Activated CD4-positive, alpha-beta T cell treated with anti-CD3 and anti-CD28 coated beads, Interleukin-2, amount 10 ng/mL, durations not matched to agents 7 days and 5 days (primary cell): ENCODE measurements at regions not wholly inside any gene's neighbourhood (a gene's known extent, or its start where the extent isn't known, plus 50 kb on each side); places are given as distances from the start of the nearest gene placed in this dataset.

Source experiments
- CTCF ChIA-PET: fragments of 350-600 bp; sonication (Branson Sonifier 250); formaldehyde crosslinking; loops from one replicate; lab custom pipeline; 2021; ENCODE audit warnings: antibody characterized with exemption; lab: Charles Lee
- POLR2A ChIA-PET: fragments of 350-600 bp; sonication (Branson Sonifier 250); formaldehyde crosslinking; loops from one replicate; lab custom pipeline; 2021; ENCODE audit warnings: antibody characterized with exemption; lab: Charles Lee
- DNase-seq: peaks from one replicate; pipeline ENCODE4 v3.0.0-alpha.2; 2020
- H3K27ac Mint-ChIP-seq: one replicate; pipeline ENCODE4 v1.8.0; 2021; ENCODE audit warnings: mild to moderate bottlenecking, moderate library complexity, mixed read lengths
- H3K27me3 Mint-ChIP-seq: one replicate; pipeline ENCODE4 v1.8.0; 2021; ENCODE audit warnings: mixed read lengths
- H3K36me3 Mint-ChIP-seq: one replicate; pipeline ENCODE4 v1.8.0; 2021; ENCODE audit warnings: low read depth, mixed read lengths
- H3K4me1 Mint-ChIP-seq: one replicate; pipeline ENCODE4 v1.8.0; 2021; ENCODE audit warnings: mixed read lengths
- H3K4me3 Mint-ChIP-seq: one replicate; pipeline ENCODE4 v1.8.0; 2021; ENCODE audit warnings: mild to moderate bottlenecking, moderate library complexity, mixed read lengths
- H3K9me3 Mint-ChIP-seq: one replicate; pipeline ENCODE4 v1.8.0; 2021; ENCODE audit warnings: mixed read lengths

DNA sequence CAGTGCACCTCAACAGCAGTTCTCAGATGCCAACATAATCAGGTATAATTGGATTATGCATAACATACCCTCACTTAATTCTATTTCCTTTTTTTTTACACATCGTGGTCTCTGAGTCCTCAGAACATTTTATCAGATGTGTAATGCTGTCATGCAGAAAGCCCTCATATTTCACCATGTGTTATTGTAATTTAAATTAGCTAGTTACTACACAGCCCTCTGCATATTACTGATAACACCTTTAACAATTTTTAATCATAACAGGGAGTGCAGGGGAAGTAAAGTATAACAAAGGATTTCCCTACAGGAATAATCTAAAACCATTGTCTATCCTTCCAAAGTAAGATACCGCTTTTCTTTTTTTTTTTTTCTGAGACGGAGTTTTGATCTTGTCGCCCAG lies 91.9 kb upstream of the CCDC28A start:
- DNase-seq = no peak
- POLR2A ChIA-PET = no interaction called here
- no peaks in the 10 kb centered on the region for H3K36me3 Mint-ChIP-seq
- H3K4me3 Mint-ChIP-seq = no peak overlapping the region
- no peak overlapping the region for H3K27ac Mint-ChIP-seq
- H3K4me1 Mint-ChIP-seq = no peaks in the 10 kb centered on the region
- peaks cover 4% of the 10 kb centered on the region for H3K27me3 Mint-ChIP-seq
- H3K9me3 Mint-ChIP-seq = no peaks in the 10 kb centered on the region
- CTCF ChIA-PET = no interaction called here

DNA sequence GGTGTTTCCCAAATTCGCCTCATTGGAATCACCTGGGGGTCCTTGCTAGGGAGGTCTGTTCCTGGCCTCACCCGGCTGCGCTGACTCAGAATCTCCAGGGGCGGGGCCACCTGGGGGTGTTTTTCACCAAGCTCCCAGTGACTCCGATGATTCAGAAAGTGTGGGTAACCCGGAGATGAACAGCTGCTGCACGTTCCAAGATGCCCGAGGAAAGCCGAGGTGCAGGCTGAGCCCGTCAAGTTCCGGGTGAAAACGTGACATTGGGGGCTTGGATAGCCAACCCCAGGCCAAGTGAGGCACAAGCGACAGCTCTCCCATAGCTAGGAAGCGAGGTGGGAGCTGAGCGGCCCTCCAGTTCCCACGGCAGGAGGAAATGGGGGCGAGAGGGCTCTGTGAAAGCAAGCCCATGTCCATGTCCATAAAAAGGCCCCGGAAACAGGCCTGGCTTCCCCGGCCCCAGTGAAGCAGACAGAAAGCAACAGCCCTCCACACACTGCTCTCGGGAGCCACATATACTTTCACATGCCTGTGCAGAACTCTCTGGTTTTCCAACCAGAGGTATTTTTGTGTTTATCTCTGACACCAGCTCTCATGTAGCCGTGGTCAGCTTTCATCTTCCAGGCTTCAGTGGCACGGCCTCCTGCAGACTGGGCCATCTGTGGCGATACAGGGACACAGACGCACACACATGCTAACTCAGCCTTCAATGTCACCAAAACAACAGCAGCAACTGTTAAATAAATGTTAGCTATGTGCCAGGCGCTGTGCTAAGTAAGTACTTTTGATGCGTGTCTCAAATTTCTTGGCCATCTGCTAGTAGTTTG lies 90.7 kb upstream of the CCDC28A start:
- Mint-ChIP-seq H3K9me3 (no peaks in the 10 kb centered on the region), H3K4me3 (no peak overlapping the region), H3K27ac (no peak overlapping the region), H3K36me3 (no peaks in the 10 kb centered on the region), H3K4me1 (no peaks in the 10 kb centered on the region), H3K27me3 (peaks cover 4% of the 10 kb centered on the region)
- no peak for DNase-seq
- ChIA-PET POLR2A (no interaction called here), CTCF (interaction anchor here (0.8 to 1.3 kb wide), 2 partner anchors 9 to 15 kb away, joined by 3 read pairs; no protein-coding TSS in a partner anchor)

DNA sequence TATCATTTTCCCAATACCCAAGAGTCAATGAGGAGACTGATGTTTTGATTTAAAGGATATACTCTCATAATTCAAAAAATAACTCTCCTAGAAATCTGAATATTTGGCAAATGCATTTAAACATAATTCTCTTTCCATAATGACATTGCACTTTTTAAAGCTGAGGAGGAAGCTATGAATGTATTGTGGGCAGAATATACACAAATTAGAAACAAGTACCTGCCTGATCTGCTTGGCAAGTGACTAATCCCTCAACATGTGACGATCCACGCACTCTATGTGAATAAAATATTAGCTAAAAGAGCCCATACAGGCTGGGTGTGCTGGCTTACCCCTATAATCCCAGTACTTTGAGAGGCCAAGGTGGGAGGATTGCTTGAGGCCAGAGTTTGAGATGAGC lies 88.3 kb upstream of the CCDC28A start:
- H3K27me3 Mint-ChIP-seq = peaks cover 10% of the 10 kb centered on the region
- no peak for DNase-seq
- no peaks in the 10 kb centered on the region for H3K4me1 Mint-ChIP-seq
- ChIA-PET POLR2A (no interaction called here), CTCF (interaction anchor here (1.1 kb wide), 1 partner anchor 31 kb away, joined by 3 read pairs; no protein-coding TSS in a partner anchor)
- H3K27ac Mint-ChIP-seq = no peak overlapping the region
- no peak overlapping the region for H3K4me3 Mint-ChIP-seq
- no peaks in the 10 kb centered on the region for H3K9me3 Mint-ChIP-seq
- H3K36me3 Mint-ChIP-seq = no peaks in the 10 kb centered on the region

DNA sequence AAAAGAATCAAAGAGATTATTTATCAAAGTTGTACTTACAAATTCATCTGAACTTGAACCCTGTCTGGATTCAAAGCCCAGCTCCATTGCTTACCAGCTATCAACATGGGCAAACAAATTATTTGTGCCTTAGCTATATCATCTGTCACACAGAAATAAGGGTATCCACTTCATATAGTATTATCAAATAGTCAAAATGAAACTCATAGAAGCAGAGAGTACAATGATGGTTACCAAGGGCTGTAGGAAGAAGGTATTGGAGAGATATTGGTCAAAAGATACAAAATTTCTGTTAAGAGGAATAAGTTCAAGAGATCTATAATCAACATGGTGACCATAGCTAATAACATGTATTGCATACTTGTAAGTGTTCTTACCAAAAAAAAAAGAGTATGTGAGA lies 87.8 kb upstream of the CCDC28A start:
- no peaks in the 10 kb centered on the region for H3K4me1 Mint-ChIP-seq
- CTCF ChIA-PET = interaction anchor here (1.1 kb wide), 1 partner anchor 32 kb away, joined by 3 read pairs; no protein-coding TSS in a partner anchor
- POLR2A ChIA-PET = no interaction called here

DNA sequence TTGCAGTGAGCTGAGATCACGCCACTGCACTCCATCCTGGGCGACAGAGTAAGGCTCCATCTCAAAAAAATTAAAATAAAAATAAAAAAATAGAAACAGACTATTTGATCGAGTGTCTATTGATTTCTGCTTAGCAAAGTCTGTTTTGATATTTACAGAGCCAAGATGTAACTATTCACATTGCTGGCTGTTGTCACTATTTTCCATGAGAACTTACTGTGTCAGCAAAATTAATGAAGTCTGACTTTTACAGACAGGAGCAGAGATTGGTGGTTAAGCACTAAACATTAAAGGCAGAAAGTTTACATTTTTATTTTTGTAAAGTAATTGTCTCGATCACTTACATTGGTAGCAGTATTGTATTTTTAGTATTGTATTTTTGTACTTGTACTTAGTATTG lies 85.0 kb upstream of the CCDC28A start:
- no peak overlapping the region for H3K4me3 Mint-ChIP-seq
- H3K27me3 Mint-ChIP-seq = peaks cover 26% of the 10 kb centered on the region
- no peaks in the 10 kb centered on the region for H3K36me3 Mint-ChIP-seq
- DNase-seq = no peak
- H3K27ac Mint-ChIP-seq = no peak overlapping the region
- ChIA-PET POLR2A (no interaction called here), CTCF (no interaction called here)
- H3K4me1 Mint-ChIP-seq = peaks cover 6% of the 10 kb centered on the region
- no peaks in the 10 kb centered on the region for H3K9me3 Mint-ChIP-seq

More for the DNA sequence above, 87.8 kb upstream of the CCDC28A start:
- H3K36me3 Mint-ChIP-seq = no peaks in the 10 kb centered on the region
- H3K27ac Mint-ChIP-seq = no peak overlapping the region
- DNase-seq = no peak
- peaks cover 16% of the 10 kb centered on the region for H3K27me3 Mint-ChIP-seq
- no peaks in the 10 kb centered on the region for H3K9me3 Mint-ChIP-seq
- H3K4me3 Mint-ChIP-seq = no peak overlapping the region

DNA sequence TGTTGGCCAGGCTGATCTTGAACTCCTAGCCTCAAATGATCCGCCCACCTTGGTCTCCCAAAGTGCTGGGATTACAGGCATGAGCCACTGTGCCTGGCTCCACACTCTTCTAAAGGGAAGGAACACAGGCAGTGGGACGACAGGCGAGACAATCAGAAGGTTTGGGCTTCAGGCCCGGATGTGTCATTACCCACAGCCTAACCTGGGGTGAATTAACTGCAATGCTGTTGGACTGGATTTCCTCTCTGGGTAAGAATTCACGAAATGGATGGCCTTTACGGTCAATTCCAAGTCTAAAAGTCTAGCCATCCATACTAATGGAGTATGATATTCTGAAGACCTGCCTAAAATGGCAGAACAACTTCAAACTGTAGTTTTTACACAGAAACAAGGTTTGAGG lies 83.7 kb upstream of the CCDC28A start:
- H3K36me3 Mint-ChIP-seq = no peaks in the 10 kb centered on the region
- no peak overlapping the region for H3K27ac Mint-ChIP-seq
- H3K27me3 Mint-ChIP-seq = peaks cover 33% of the 10 kb centered on the region
- no peak for DNase-seq
- POLR2A ChIA-PET = no interaction called here
- peaks cover 8% of the 10 kb centered on the region for H3K4me1 Mint-ChIP-seq
- CTCF ChIA-PET = no interaction called here
- no peak overlapping the region for H3K4me3 Mint-ChIP-seq
- no peaks in the 10 kb centered on the region for H3K9me3 Mint-ChIP-seq

DNA sequence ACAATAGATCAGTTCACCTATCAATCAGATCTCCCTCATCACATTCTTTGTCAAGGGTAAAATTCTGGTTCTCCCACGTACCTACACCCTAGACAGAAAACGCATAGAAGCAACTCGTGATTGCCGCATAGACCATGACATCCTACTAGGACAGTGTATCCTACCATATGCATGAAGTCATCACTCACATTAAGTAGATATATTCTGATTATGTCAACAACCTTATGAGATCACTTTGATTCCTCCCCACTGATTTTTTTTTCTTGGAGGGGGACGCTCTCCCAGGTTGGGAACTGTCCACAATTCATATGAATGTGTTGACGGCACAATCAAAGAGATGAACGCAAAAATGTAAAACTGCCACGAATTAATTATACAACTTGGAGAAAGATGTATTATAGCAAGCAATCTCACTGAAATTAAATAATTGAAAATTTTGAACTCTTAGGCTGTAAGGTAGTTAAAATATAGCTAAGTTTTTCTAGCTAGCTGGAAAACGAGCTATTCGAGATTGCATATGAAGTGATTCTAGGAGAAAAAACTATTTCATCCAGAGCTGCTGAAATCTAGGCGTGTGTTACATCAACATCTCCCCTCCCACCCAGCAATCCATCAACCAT lies 82.5 kb upstream of the CCDC28A start:
- Mint-ChIP-seq H3K4me3 (peak overlapping the region; percentile 66), H3K27ac (no peak overlapping the region), H3K36me3 (no peaks in the 10 kb centered on the region), H3K9me3 (no peaks in the 10 kb centered on the region), H3K4me1 (peaks cover 8% of the 10 kb centered on the region), H3K27me3 (peaks cover 41% of the 10 kb centered on the region)
- CTCF ChIA-PET = interaction anchor here (0.6 to 2.5 kb wide), 5 partner anchors 12 to 96 kb away, joined by 3 to 8 read pairs (median 4); no protein-coding TSS in a partner anchor
- no peak for DNase-seq
- POLR2A ChIA-PET = no interaction called here

DNA sequence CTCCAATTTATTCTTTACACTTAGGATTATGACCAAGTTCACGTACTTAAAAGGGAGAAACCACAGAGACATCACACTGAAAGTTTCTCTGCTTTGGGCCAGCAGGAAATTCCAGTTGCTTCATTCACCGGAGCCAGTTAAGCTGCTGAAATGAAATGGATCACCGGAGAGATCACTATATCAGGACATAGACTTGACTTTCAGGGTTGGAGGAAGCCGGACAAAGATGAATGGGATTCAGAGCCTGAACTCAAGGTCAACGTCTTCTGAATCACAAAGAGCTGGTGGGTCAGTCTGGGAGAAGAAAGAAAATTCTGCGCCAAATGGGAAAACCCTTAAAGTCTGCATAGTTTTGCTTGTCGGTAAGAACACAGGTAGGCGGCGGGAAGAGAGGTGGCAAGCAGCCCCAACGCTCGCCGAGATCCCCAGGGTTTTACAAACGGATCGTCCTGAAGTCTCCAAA lies 81.9 kb upstream of the CCDC28A start:
- Mint-ChIP-seq H3K4me3 (peak overlapping the region; percentile 66), H3K9me3 (no peaks in the 10 kb centered on the region), H3K27me3 (peaks cover 45% of the 10 kb centered on the region), H3K36me3 (no peaks in the 10 kb centered on the region), H3K27ac (peak overlapping the region; percentile 16), H3K4me1 (peaks cover 8% of the 10 kb centered on the region)
- no peak for DNase-seq
- POLR2A ChIA-PET = no interaction called here
- CTCF ChIA-PET = interaction anchor here (0.6 to 2.5 kb wide), 6 partner anchors 9 to 97 kb away, joined by 3 to 8 read pairs (median 4); no protein-coding TSS in a partner anchor

DNA sequence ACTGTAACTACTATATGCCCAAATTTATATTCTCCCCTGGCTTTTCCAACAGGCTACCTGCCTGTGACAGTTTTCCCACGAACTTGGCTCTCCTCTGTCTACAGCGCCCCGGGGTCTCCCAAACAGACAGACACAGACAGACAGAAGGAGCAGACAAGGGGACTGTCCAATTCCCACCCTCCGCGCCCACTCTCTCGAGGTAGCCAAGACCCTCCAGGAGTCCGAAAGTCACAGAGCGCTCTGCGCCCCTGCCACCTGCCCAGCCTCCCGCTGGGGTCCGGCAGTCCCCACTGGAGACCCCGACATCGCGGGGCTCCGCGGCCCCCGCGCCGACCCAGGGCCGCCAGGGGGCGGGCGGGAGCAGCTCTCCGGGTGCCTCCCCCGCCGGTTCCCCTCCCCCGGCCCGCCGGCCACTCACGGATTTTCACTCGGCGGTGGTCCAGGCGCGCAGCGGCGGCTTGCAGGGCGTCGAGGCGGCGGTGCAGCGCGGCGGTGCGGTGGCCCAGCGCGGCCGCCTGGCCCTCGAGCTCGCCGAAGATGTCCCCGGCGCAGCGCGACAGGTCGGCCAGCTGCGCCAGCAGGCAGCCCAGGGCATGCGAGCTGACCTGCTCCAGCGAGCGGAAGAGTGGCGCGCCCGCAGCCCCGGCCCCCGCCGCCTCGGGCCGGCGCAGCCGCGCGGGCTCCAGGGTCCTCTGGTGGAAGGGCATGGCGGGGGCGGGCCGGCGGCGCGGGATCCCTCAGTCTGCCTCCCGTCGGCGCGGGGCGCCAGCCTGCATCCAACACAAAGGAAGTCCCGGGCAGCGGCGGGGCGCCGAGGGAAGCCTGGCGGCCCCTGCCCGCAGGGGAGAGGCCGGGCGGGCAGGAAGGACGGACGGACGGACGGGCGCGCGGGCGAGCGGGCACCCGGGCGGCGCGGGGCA lies 81.3 kb upstream of the CCDC28A start:
- Mint-ChIP-seq H3K27me3 (peaks cover 50% of the 10 kb centered on the region), H3K9me3 (no peaks in the 10 kb centered on the region), H3K4me1 (peaks cover 8% of the 10 kb centered on the region), H3K36me3 (no peaks in the 10 kb centered on the region), H3K4me3 (peak overlapping the region; percentile 73), H3K27ac (peak overlapping the region; percentile 16)
- peak; percentile 51 for DNase-seq
- ChIA-PET CTCF (interaction anchor here (0.6 to 2.5 kb wide), 10 partner anchors 10 to 59 kb away, joined by 3 to 8 read pairs (median 4); no protein-coding TSS in a partner anchor), POLR2A (no interaction called here)

DNA sequence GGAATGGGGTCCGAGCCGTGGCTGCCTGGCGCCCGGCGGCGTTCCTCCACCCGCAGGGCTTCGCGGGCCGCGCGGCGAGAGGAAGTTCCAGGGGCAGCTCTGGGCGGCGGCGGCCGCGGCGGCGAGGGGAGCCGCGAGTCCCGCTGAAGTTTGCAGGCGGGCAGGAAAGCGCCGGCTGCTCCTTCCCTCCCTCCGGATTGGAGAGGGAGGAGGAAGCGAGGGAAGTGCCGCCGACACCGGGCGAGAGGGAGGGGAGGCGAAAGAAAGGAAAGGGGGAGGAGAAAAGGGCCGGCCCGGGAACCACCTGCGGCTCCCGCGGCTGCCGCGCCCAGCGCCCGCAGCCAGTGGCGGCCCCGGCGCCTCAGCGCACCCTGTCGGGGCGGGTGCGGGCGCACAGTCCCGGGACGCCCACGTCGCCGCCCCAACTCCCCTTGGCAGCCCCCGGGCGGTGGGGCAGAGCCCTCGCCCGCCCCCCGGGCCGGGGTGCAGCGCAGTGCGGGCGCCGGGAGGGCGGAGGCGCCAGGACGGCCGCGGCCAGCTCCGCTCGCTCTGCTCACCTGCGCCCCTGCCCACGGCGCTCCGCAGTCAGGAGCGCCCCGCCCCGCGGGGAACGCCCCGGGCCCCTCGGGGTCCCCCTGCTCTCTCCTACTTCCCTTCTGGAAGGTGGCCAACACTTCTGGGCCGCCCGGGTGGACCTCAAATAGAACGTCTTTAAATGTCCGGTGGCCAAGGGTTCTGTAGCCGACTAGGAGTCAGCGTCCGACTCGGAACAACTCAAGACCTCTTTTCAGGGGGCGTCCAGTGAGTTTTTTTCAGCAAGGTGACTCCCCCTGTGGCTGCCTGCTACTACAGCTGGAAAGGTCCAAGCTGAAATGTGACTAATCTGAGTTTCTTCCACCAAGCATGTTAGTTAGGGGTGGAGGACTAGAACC lies 80.3 kb upstream of the CCDC28A start:
- ChIA-PET CTCF (interaction anchor here (0.6 to 2.5 kb wide), 8 partner anchors 14 to 56 kb away, joined by 3 to 8 read pairs (median 4); no protein-coding TSS in a partner anchor), POLR2A (no interaction called here)
- peaks cover 51% of the 10 kb centered on the region for H3K27me3 Mint-ChIP-seq
- no peaks in the 10 kb centered on the region for H3K36me3 Mint-ChIP-seq
- H3K27ac Mint-ChIP-seq = peak overlapping the region; percentile 51
- DNase-seq = peak; percentile 36
- H3K4me3 Mint-ChIP-seq = peak overlapping the region; percentile 77
- H3K9me3 Mint-ChIP-seq = no peaks in the 10 kb centered on the region
- H3K4me1 Mint-ChIP-seq = peaks cover 8% of the 10 kb centered on the region

DNA sequence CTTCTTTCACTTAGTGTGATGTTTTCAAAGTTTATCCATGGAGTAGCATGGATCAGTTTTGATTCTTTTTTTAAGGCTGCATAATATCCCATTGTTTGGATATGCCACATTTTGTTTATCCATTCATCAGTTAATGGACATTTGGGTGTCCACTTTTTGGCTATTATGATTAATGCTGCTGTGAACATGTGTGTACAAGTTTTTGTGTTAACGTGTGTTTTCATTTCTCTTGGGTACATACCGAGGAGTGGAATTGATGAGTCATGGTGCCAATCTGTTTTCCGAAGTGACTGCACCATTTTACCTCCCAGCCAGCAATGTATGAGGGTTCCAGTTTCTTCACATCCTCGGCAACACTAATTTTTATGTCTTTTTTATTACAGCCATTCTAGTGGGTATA lies 78.4 kb upstream of the CCDC28A start:
- DNase-seq = no peak
- H3K9me3 Mint-ChIP-seq = no peaks in the 10 kb centered on the region
- no peak overlapping the region for H3K4me3 Mint-ChIP-seq
- ChIA-PET POLR2A (no interaction called here), CTCF (no interaction called here)
- no peaks in the 10 kb centered on the region for H3K36me3 Mint-ChIP-seq
- H3K27ac Mint-ChIP-seq = no peak overlapping the region
- peaks cover 52% of the 10 kb centered on the region for H3K27me3 Mint-ChIP-seq
- H3K4me1 Mint-ChIP-seq = peaks cover 8% of the 10 kb centered on the region
